CD4-positive, alpha-beta T cell (primary cell): ENCODE measurements at regions not wholly inside any gene's neighbourhood (a gene's known extent, or its start where the extent isn't known, plus 50 kb on each side); places are given as distances from the start of the nearest gene placed in this dataset.

ENCODE experiments used
- ATAC-seq: fragments of 200-7000 bp; cut with Tn5 transposase; one replicate; pipeline ENCODE4 v1.10.0; 2022; ENCODE audit warnings: mild to moderate bottlenecking; ENCODE audit not compliant: poor library complexity
- CTCF ChIA-PET: fragments of 350-600 bp; sonication (Branson Sonifier 250); formaldehyde crosslinking; loops from one replicate; lab custom pipeline; 2021; ENCODE audit warnings: antibody characterized with exemption, inconsistent platforms; lab: Charles Lee
- POLR2A ChIA-PET: fragments of 350-600 bp; sonication (Branson Sonifier 250); formaldehyde crosslinking; loops from one replicate; lab custom pipeline; 2021; ENCODE audit warnings: antibody characterized with exemption, inconsistent platforms; lab: Charles Lee
- DNase-seq, 14 experiments: peaks; one replicate each; pipeline ENCODE4 v3.0.0-alpha.2; 2013 to 2020; ENCODE audit warnings: mixed read lengths in 2 of 14
- H3K27ac ChIP-seq, 2 donors: one replicate each; pipeline versions ENCODE4 v1.5.1 to v1.7.0; 2013; ENCODE audit warnings: low read length in 2 of 2, low read depth in 1 of 2, mild to moderate bottlenecking in 1 of 2
- H3K27me3 ChIP-seq, 2 experiments: 1 replicate in 1 of 2; 2 replicates in 1 of 2; pipeline versions ENCODE4 v1.6.1 to v1.7.0; 2013; ENCODE audit warnings: low read length in 2 of 2, control low read depth in 1 of 2, mild to moderate bottlenecking in 1 of 2, moderate library complexity in 1 of 2; ENCODE audit not compliant: insufficient read depth in 2 of 2, control insufficient read depth in 1 of 2
- H3K36me3 ChIP-seq: one replicate; pipeline ENCODE4 v1.6.1; 2013; ENCODE audit warnings: low read length, control low read depth; ENCODE audit not compliant: insufficient read depth
- H3K4me1 ChIP-seq: one replicate; pipeline ENCODE4 v1.6.1; 2013; ENCODE audit warnings: low read length, control low read depth; ENCODE audit not compliant: insufficient read depth
- H3K4me3 ChIP-seq: one replicate; pipeline ENCODE4 v1.5.1; 2013; ENCODE audit warnings: mild to moderate bottlenecking, low read length, moderate library complexity
- H3K9me3 ChIP-seq, 2 experiments: 1 replicate in 1 of 2; 2 replicates in 1 of 2; pipeline versions ENCODE4 v1.6.1 to v1.7.0; 2013; ENCODE audit warnings: low read length in 2 of 2, mild to moderate bottlenecking in 2 of 2, control low read depth in 1 of 2, moderate library complexity in 1 of 2; ENCODE audit not compliant: control insufficient read depth in 1 of 2, insufficient read depth in 1 of 2
- H3K27ac Mint-ChIP-seq: one replicate; pipeline ENCODE4 v1.8.0; 2020; ENCODE audit warnings: mixed read lengths
- H3K27me3 Mint-ChIP-seq: one replicate; pipeline ENCODE4 v1.8.0; 2021; ENCODE audit warnings: mixed read lengths
- H3K36me3 Mint-ChIP-seq: one replicate; pipeline ENCODE4 v1.8.0; 2021; ENCODE audit warnings: low read depth, mixed read lengths
- H3K4me1 Mint-ChIP-seq: one replicate; pipeline ENCODE4 v1.8.0; 2021; ENCODE audit warnings: low read depth, mixed read lengths
- H3K4me3 Mint-ChIP-seq: one replicate; pipeline ENCODE4 v1.8.0; 2020; ENCODE audit warnings: mild to moderate bottlenecking, mixed read lengths
- H3K9me3 Mint-ChIP-seq: one replicate; pipeline ENCODE4 v1.8.0; 2020; ENCODE audit warnings: mixed read lengths
- CTCF ChIP-seq: fragments of 200-600 bp; IDR thresholded peaks from one replicate; pipeline ENCODE4 v1.8.0; 2022; ENCODE audit warnings: antibody characterized with exemption, mild to moderate bottlenecking
- intact Hi-C, 2 experiments: fragments of 100-400 bp; cut with DNase I in 1 of 2; cut with micrococcal nuclease in 1 of 2; formaldehyde crosslinking; loops; one replicate each; pipeline versions ENCODE4 v1.15.1 to v1.9.0; 2023 to 2025; cut with DNase I, micrococcal nuclease

GRCh38 chr18:27685091-27685490 lies 491.8 kb downstream of the CDH2 start:
- no peaks in the 10 kb centered on the region for H3K27me3 Mint-ChIP-seq
- H3K9me3 Mint-ChIP-seq, result peaks cover 15% of the 10 kb centered on the region
- no peak for TF ChIP-seq CTCF
- Histone ChIP-seq H3K27ac (no peak overlapping the region), H3K4me3 (no peak overlapping the region), H3K9me3 (no peaks in the 10 kb centered on the region), H3K4me1 (no peaks in the 10 kb centered on the region), H3K27me3 (no peaks in the 10 kb centered on the region), H3K36me3 (no peaks in the 10 kb centered on the region)
- ChIA-PET CTCF (no interaction called here), POLR2A (no interaction called here)
- H3K4me1 Mint-ChIP-seq, result no peaks in the 10 kb centered on the region
- intact Hi-C loops, result no loop called here
- no peak for ATAC-seq
- H3K27ac Mint-ChIP-seq, result no peak overlapping the region
- H3K4me3 Mint-ChIP-seq, result no peak overlapping the region
- no peaks in the 10 kb centered on the region for H3K36me3 Mint-ChIP-seq
- no peak for DNase-seq

GRCh38 chr18:27674411-27674810 lies 489.3 kb upstream of the CHST9 start:
- Mint-ChIP-seq H3K27me3 (no peaks in the 10 kb centered on the region), H3K27ac (no peak overlapping the region), H3K4me3 (no peak overlapping the region), H3K4me1 (no peaks in the 10 kb centered on the region), H3K36me3 (no peaks in the 10 kb centered on the region), H3K9me3 (no peaks in the 10 kb centered on the region)
- ATAC-seq (no peak), DNase-seq (no peak)
- ChIA-PET CTCF (no interaction called here), POLR2A (no interaction called here)
- H3K4me1 ChIP-seq, result no peaks in the 10 kb centered on the region
- no peak overlapping the region for H3K27ac ChIP-seq
- H3K9me3 ChIP-seq, result peaks cover 0 to 16% of the 10 kb centered on the region in 2 experiments
- H3K36me3 ChIP-seq, result no peaks in the 10 kb centered on the region
- intact Hi-C loops, result no loop called here
- TF ChIP-seq CTCF, result no peak
- H3K27me3 ChIP-seq, result no peaks in the 10 kb centered on the region
- H3K4me3 ChIP-seq, result no peak overlapping the region

- Mint-ChIP-seq H3K4me3 (no peak overlapping the region), H3K4me1 (no peaks in the 10 kb centered on the region), H3K9me3 (no peaks in the 10 kb centered on the region), H3K36me3 (no peaks in the 10 kb centered on the region), H3K27ac (no peak overlapping the region), H3K27me3 (no peaks in the 10 kb centered on the region)
- CTCF ChIA-PET, result no interaction called here
- no peaks in the 10 kb centered on the region for H3K36me3 ChIP-seq
- no peaks in the 10 kb centered on the region for H3K4me1 ChIP-seq
- peaks cover 0 to 16% of the 10 kb centered on the region in 2 experiments for H3K9me3 ChIP-seq
- POLR2A ChIA-PET, result no interaction called here
- no peak overlapping the region for H3K27ac ChIP-seq
- H3K27me3 ChIP-seq, result no peaks in the 10 kb centered on the region
- DNase-seq (no peak), ATAC-seq (no peak)
- H3K4me3 ChIP-seq, result no peak overlapping the region
- no peak for TF ChIP-seq CTCF
- intact Hi-C loops, result no loop called here
These were observed 488.8 kb upstream of the CHST9 start for GRCh38 chr18:27673861-27674260.
